Left renal cortex interstitium (tissue), 4 donors: ENCODE measurements at regions not wholly inside any gene's neighbourhood (a gene's known extent, or its start where the extent isn't known, plus 50 kb on each side); places are given as distances from the start of the nearest gene placed in this dataset.
"Not testable (repeated sequence)": the region's sequence is repeated elsewhere in the genome, so short reads cannot be mapped to it uniquely, and the experiment has no call there.

Experiments used
- DNase-seq, 4 donors: peaks; one replicate each; pipeline ENCODE4 v3.0.0-alpha.2; 2013; ENCODE audit warnings: low read depth in 4 of 4, low spot score in 2 of 4, missing footprints in 1 of 4

DNA sequence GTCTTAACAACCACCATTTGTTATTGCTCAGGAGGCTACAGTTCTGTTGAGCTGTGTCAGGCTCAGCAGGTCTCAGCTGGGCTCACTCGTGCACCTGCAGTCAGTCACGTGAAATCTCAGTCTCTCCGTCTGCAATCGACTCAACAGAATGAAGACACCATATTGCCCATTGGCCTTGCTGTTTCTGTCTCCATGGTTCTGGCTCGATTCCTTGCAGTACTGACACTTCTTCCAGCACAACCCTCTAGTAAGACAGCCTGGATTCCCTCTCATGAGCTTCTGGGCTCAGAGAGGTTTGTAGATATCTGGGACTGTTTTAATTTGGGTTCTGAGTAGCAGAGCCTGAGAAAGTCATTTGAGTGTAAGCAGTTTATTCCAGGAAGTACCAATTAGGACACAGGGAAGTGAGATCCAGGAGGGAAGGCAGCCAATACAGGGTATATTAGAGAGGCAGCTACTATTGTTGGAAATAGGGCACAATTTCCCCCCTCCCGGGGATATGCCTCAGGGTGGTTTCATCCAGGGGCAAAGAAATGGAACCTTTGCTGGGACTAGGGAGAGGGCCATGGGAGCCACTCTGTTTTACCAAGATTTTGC lies 87.4 kb upstream of the RALGAPA2 start:
- DNase-seq, result no peak

DNA sequence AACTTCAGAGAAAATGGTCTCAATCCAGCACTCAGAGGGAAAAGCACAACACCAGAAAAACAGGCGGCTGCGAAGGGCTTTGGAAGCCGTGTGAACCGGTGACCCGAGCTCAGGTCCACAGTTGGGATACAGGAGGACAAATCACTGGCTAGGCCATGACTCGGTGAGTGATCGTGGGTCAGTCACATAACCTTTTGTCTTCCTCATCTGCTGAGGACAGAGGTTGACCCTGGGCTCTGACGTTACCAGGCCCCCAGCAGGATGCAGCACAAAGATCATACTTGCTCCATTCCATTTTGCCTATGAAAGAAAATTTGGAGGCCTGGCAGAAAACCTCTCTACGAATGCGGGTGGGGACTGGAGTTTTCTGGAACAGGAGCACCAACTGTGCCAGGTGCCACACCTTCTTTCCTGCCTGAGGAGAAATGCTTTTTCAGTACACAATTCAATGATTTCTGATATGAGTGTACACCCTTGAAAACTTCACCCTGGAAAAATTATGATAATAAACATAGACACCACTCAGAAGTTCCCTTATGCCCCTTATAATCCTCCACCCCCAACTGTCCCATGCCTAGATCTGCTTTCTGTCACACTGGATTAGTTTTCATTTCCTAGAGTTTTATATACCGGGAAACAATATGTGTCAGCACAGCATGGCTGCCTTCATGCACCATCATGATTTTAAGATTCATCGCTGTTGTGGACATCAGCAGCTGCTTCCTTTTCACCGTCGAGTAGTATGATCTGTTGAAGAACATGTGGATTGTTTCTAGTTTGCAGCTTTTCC lies 85.3 kb upstream of the RALGAPA2 start:
- DNase-seq, result no peak

DNA sequence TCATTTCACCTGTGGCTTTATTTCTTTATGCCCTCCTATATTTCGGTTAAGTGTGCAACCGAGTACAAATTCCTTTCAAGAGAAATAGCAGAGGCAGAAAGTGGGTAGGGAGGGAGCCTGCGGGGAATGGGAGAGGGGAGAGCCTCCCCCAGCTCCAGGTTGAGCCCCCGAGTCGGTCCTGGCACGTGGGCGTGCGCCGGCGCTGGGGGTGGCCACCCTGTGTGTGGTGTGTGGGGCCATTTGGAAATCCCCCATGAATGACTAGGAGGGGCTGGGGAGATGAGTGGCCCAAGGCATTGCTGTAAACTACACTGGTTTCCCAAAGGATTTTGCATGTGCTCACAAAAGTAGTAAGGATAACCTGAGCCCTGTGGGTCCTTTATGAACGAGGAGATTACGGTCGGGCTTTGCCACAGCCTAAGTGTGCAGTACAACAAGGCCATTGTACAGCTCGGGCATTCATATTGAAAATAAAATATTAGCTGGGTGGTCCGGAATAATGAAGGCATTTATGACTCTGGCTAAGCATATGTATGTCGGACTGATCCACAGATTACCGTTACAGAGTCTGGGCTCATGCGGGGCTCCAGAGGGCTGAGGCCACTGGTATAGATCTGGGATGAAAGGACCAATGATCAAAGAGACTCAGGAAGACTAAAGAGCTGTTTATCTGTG lies 84.5 kb upstream of the RALGAPA2 start:
- no peak for DNase-seq

DNA sequence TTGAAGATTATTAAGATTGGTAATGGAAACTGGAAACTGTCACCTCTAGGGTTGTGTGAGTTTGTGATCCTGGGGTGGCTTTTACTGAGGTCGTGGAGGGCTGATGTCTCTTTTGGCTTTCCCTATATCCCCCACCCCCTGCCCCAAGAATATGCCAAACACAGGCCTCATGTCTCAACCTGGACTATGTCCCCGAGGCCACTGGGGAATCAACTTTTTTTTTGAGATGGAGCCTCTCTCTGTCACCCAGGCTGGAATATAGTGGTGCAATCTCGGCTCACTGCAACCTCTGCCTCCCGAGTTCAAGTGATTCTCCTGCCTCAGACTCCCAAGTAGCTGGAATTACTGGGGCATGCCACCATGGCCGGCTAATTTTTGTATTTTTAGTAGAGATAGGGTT lies 83.3 kb upstream of the RALGAPA2 start:
- DNase-seq, result no peak

DNA sequence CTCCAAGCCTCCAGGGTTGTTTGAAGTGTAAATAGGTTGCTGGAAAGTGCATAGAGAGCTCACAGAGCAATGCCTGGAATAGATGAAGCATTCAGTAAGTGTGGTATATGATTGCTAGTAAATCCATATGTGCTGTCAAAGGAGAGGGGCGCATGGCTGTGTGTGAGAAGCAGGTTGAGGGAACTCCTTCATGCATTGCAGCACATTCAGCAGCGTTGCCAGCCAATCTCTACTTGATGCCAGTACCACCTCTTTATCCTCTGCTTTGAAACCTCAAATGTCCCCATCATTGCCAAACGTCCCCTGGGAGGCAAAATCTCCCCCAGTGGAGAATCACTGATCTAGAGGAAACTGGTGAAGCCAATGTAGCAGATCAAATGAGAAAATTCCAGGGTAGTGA lies 82.7 kb upstream of the RALGAPA2 start:
- DNase-seq, result no peak

DNA sequence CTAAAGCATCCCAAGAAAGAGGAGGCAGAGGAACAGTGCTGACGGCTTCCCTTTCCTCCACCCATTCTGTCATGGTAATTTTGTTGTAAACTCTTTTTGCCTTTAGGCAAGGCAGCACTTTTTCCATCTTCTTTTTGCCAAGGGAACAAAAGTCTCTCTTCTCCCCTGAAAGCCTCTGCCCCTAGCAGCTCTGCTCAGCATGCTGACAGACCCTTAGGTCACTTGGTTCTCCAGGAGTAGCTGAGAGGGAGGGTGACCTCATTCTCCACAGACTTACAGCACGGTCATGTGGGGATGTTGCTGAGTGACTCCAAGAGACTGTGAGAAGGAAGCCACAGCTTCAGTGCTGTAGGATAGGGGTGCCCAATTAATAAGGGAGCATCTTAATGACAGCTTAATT lies 81.1 kb upstream of the RALGAPA2 start:
- DNase-seq, result no peak

DNA sequence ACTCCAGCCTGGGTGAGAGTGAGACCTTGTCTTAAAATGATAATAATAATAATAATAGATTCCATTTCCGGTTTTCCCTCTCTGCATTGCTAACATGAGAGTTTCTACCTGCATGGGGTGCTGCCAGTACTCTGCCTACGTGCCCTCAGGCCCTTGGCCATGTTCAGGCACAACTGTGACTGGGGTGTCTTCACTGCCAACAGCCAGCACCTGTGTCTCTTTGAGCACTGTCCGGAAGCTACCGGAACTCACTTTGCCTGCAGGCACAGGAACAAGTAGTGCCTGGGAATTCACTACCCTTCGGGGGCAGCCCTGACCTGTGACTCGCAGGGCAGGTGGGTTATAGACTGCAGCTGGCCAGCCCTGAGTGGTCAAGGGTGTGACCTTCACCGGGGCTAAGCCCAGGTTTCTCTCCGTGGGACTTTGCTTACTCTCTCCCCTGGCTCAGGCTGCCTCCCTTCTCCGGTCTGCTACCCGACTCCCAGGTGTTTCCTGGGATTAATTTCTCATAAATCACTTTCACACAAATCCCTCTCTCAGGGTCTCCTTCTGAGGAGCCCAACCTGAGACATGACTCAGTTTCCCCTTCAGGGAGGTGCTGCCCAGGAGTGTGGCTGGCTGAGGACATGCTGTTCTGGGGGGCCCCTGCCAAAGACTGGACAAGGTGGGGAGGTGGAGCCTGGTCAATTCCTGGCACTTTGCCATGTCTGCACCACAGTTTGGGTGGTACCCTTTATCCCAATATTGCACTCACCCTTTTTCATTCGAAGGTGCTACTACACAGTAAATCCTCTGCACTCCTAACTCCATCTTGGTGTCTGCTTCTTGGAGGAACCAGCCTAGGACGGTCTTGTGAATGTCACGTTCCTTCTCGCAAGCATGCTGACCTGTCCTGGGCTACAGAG lies 79.5 kb upstream of the RALGAPA2 start:
- no peak for DNase-seq

DNA sequence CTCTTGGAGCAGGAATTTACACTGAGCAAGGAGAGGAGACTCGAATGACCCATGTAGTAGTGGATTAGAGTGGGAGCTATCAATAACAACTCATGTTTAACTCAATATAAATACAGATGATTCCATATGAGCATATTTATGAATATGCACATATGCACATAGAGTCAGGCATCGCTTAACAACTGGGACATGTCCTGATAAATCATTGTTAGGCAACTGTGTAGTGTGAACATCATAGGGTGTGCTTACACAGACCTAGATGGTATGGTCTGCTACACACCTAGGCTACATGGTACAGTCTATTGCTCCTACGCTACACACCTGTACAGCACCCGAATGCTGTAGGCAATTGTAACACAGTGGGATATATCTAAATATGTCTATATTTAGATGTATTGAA lies 75.9 kb upstream of the RALGAPA2 start:
- no peak for DNase-seq

DNA sequence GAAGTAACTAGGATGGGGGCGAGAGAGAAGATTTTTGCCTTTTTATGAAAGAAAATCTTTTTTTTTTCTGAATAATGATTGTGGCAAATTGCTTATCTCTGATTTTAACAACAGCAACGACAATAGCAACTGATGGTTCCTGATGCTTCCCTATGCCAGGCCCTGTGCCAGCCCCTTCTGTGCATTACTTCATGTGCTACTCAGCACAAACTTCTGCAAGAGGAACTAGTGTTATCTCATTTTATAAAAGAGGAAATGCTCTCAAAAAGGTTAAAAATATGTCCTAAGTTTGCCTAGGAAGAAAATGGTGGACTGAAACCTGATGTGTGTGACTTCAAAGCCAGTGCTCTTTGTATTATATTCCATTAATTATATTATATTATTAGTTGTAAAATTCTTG lies 74.0 kb upstream of the RALGAPA2 start:
- no peak for DNase-seq

DNA sequence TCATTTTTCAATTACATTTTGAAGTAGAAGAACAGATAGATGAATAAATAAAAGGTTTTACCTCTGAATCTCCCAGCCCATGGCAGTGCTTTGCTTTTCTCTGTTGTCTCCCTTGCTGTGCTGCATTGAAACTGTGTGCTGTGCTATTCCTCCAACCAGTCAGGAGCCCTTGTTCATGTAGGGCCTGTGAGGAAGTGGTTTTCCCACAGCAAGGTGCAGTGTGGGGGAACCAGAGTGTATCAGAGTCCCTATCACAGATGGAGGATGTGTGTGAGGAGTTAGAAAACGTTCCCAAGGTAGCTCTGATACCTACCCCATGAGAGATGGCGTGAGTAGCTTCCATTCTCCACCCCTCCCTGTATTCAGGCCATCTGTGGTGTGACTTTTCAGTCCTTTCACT lies 72.8 kb upstream of the RALGAPA2 start:
- DNase-seq, result no peak

DNA sequence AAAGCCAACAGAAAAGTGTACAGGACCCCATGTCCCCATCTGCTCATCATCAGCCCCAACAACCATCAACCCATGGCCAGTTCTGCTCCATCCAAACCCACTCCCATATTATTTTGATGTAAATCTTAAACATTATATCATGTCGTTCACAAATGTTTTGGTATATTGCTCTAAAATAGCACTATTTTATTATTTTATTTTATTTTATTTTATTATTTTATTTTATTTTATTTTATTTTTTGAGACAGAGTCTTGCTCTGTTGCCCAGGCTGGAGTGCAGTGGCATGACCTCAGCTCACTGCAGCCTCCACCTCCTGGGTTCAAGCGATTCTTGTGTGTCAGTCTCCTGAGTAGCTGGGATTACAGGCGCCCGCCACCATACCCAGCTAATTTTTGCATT lies 72.0 kb upstream of the RALGAPA2 start:
- not testable (repeated sequence) for DNase-seq

DNA sequence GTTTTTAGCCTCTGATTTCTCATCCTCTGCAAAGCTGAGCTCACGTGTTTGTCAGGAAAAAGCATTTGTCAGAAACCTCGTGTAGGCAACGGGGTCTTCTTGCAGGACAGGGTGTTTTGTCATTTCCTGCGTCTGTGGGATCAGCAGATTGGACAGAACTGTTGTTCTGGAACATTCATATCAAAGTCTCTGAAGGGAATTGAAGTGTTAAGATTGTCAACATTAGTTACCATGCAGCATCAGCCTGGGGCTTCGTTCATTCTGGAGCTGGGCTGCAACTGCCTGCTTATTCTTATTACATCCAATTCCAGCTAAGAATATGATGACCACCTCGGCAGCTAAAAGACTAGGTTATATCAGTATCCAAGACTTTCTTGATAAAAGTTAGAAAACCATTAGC lies 71.0 kb upstream of the RALGAPA2 start:
- no peak for DNase-seq

DNA sequence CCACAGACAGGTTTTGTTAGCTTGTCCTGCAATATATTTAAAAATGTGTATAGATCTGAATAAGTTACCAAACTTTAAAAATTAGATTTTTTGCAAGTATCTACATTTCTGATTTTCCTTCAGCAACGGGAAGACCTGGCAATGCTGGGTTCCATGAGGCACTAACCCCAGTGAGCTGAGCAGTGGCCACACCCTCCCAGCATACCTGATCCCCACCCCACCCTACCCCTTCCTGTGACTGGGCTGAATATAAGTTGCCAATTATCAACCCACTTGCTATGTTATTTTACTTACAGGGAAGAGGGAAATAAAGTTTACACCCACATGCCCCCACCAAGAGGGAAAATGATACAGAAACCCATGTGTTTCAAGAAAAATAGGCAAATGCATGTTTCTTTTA lies 70.3 kb upstream of the RALGAPA2 start:
- DNase-seq, result no peak

DNA sequence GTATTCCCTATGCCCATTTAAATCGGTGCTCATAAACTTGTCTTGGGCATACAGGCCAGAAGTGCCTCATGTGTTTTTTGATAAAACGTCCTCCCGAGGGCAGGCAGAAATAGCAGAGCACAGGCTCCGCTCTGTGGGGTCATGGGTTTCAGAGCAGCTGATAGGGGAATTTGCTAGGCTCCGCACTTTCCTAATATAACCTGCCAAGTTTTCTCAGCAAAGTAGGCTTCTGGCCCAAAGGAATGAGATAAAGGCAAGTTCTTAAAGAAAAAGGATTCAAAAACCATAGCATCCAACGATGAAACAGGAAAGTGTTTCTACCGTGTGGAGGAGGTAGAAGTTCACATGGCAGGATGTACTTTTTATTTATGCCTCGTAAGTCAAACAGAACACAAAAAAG lies 69.8 kb upstream of the RALGAPA2 start:
- no peak for DNase-seq

DNA sequence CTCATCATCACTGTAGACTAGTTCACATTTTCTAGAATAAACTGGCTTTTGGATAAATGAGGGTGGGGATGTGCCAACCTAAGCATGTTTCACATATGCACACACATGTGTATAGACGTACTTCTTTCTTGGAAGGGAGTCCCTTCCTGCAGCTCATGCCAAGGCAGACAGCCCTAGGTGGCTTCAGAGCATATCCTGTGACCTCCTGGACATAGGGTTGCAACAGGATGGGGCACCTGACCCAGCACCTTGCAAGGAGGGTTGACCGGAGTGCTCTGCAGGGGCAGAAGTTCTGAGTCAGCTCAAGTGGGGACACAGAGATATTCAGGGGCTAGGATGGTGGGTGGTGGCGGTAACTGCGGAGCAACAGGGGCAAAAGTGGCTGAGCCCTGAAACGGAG lies 68.6 kb upstream of the RALGAPA2 start:
- no peak for DNase-seq

DNA sequence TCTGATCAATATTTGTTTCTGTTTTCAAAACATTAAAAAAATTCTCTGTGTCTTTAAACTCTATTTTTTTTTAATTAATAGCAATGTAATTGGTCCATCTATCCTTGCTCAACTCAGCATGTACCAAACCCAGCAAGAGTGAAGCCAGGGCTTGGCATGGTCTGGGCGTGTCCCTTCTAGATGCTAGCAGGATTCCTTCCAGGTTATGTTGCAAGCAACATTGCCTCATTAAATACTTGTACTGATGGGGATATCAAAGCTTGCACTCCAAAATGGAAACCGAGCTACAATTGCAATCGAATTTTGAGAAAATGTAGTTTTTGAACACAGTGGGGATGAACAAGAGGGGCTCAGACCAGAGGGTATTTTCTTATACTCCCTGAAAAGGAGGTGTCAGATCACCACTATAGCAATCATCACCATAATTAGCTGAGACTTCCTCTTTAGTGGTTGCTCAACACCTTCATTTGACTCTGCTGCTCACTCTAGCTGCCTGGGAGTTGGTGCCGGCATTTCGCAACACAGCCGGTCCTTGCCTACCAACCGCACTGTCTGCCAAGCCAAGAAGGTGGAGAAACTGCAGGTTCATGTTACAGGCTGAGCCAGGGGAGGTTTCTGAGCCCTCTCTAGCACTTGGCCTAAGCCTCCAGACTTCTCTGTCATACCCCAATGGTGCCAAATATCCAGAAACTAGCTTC lies 67.8 kb upstream of the RALGAPA2 start:
- no peak for DNase-seq

DNA sequence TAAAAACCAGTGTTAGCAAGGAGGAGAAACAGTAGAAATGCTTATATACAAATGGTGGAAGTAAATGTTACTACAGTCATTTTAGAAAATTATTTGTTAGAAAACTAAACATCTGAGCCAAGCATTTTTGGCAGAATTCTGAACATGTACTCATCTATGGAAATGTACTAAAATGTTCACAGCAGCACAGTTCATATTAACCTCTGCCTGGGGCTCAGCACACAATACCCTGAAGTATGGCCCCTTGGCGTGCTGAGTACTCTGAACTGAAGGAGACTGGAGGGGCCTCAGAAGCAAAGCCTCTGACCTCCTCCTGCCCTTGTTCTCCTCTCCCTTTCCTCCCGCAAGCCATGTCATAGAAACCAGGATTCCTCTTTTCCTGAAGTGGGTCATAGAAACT lies 66.2 kb upstream of the RALGAPA2 start:
- no peak for DNase-seq

DNA sequence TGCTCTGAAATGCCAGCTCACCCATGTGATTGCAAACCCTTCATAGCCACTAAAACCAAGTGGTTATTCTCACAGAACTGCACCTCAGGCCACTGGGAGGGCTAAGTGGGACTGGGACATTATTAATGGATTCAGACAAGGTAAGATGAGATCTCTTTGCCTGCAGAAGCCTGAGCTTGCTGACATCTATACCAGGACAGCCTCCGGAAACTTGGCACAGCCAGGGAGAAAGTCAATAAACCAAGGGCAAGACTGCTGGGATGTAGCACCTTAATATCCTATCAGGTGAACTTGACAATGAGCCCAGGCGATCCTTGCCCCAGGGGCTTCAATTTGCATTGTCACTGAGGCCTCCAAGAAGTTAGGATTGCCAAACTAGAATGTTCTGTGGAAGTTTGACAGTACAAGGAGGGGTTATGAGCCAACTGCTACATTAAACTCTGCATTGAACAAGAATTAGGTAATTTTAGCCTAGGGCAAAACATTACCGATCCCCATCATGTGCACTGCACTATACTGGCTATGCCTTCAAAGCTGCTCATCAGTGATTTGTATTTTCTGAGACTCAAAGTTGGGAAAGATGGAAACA lies 60.1 kb upstream of the RALGAPA2 start:
- DNase-seq, result no peak

DNA sequence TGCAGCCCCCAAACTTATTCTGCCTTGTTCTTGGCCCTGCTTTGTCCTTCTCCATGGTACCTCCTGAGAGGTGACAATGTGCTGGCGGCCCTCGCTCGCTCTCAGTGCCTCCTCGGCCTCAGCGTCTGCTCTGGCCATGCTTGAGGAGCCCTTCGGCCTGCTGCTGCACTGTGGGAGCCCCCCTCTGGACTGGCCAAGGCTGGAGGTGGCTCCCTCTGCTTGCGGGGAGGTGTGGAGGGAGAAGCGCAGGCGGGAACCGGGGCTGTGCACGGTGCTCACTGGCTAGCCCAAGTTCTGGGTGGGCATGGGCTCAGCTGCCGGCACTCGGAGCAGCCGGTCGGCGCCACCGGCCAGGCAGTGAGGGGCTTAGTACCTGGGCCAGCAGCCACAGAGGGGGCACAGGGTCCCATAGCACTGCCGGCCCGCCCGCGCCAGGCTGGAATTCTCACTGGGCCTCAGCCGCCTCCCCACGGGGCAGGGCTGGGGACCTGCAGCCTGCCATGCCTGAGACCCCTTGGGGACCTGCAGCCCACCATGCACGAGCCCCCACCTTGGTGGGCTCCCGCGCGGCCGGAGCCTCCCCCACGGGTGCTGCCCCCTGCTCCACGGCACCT lies 55.9 kb upstream of the RALGAPA2 start:
- DNase-seq, result no peak
